Heart left ventricle (tissue), 16 donors: ENCODE measurements at regions not wholly inside any gene's neighbourhood (a gene's known extent, or its start where the extent isn't known, plus 50 kb on each side); places are given as distances from the start of the nearest gene placed in this dataset.

ENCODE experiments used
- ATAC-seq, 4 donors: fragments of 200-7000 bp; cut with Tn5 transposase; one replicate each; pipeline ENCODE4 v1.9.1; 2020 to 2022; ENCODE audit warnings: moderate library complexity in 4 of 4, mild to moderate bottlenecking in 3 of 4, moderate number of reproducible peaks in 1 of 4
- DNase-seq, 5 donors: peaks; one replicate each; pipeline ENCODE4 v3.0.0-alpha.2; 2020
- H3K27ac ChIP-seq, 12 donors: fragments of 200-600 bp; sonication (generic) in 4 of 12; one replicate each; pipeline versions ENCODE4 v1.5.0 to v1.8.0; 2016 to 2022; ENCODE audit warnings: mild to moderate bottlenecking in 2 of 12
- H3K27me3 ChIP-seq, 9 donors: fragments of 200-600 bp; sonication (generic) in 2 of 9; one replicate each; pipeline versions ENCODE4 v1.5.1 to v1.8.0; 2016 to 2022; ENCODE audit warnings: mild to moderate bottlenecking in 3 of 9
- H3K36me3 ChIP-seq, 9 donors: fragments of 200-600 bp; sonication (generic) in 2 of 9; one replicate each; pipeline versions ENCODE4 v1.5.0 to v1.8.0; 2018 to 2022; ENCODE audit warnings: mild to moderate bottlenecking in 2 of 9
- H3K4me1 ChIP-seq, 12 donors: fragments of 200-600 bp; sonication (generic) in 4 of 12; one replicate each; pipeline versions ENCODE4 v1.5.0 to v1.8.0; 2016 to 2022; ENCODE audit warnings: mild to moderate bottlenecking in 3 of 12
- H3K4me3 ChIP-seq, 12 donors: fragments of 200-600 bp; sonication (generic) in 4 of 12; one replicate each; pipeline versions ENCODE4 v1.5.0 to v1.8.0; 2017 to 2022; ENCODE audit warnings: mild to moderate bottlenecking in 9 of 12, moderate library complexity in 4 of 12
- H3K9me3 ChIP-seq, 12 donors: fragments of 200-600 bp; sonication (generic) in 4 of 12; one replicate each; pipeline versions ENCODE4 v1.5.0 to v1.8.0; 2016 to 2022; ENCODE audit warnings: mild to moderate bottlenecking in 1 of 12
- POLR2A ChIP-seq, 2 donors: fragments of 450-650 bp; IDR thresholded peaks; one replicate each; pipeline ENCODE4 v1.6.1; 2017; ENCODE audit warnings: antibody characterized with exemption in 2 of 2, mild to moderate bottlenecking in 2 of 2, moderate library complexity in 2 of 2
- WGBS, 4 donors: extraction: QIAGEN DNeasy Blood & Tissue Kit in 2 of 4; methylation state at CpG; one replicate each; pipeline versions ENCODE4 v1.1.5 to v1.1.7; 2013 to 2018; 5-methylcytosine and 5-hydroxymethylcytosine counted together
- intact Hi-C, 10 donors: fragments of 100-400 bp; cut with DNase I; formaldehyde crosslinking; loops; one replicate each; pipeline versions ENCODE4 v1.11.1 to v1.14.2; 2022
- TF ChIP-seq, protein P1 (sequence below), 12 donors: fragments of 200-600 bp; sonication (generic) in 4 of 12; IDR thresholded peaks; one replicate each; pipeline versions ENCODE4 v1.5.0 to v1.8.0; 2018 to 2022; ENCODE audit warnings: antibody characterized with exemption in 12 of 12, mild to moderate bottlenecking in 5 of 12
- donor health status: ischemic (EF 13 %, LVEDD 7.1; RV severe dilation, severe dysfunction).
- donor health status: healthy with polysubstance abuse.
- donor health status: DM: no; HTN: yes; CAD: no.
- donor health status: DM: no; HTN: no; CAD: no.
- donor health status: ischemic (EF 25% LVEDD 6.9; RV normal size, moderate dysfunction).
- donor health status: ischemic (EF 25% LVEDD 5.7; RV mildly dilated, moderate dysfunction).
- donor health status: healthy.
- donor health status: DM: yes; HTN: yes; CAD: no.
- donor health status: ischemic (EF 35%, LVEDD 5.7; RV mildly dilated, moderate dysfunction).
- donor health status: nonischemic (EF 11% LVEDD 7.7; RV severe dilation, severe dysfunction).
- donor health status: DM: yes; HTN: yes; CAD: no.
- donor health status: PGD.
- donor health status: ischemic (EF 29% LVEDD 5.4; RV normal size, mild dysfunction).
- donor health status: nonischemic (EF 23%, LVEDD 6.1; RV moderate dilation, normal function).

DNA sequence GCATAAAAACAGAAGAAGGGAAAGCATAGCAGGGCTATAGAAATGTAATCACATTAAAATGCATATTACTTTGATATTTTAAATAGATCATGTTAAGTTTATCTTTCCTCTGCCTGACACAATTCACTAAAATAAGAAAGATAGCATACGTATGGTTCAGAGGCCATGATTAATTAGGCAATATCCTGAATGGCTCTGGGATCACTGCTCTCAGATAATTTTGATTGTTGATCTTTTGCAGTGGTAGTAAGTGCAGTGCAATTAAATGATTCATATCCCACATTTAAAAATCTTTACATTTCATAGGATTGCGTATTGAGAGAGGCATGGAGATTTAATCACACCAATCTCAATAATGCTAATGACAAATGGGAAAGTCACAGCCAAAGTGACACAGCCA, 1040.7 kb downstream of the SOCS6 start:
- no peaks in the 10 kb centered on the region for H3K4me1 ChIP-seq
- no peak overlapping the region for H3K4me3 ChIP-seq
- intact Hi-C loops = no loop called here
- WGBS, 4 donors = 81 to 94% (median 87%) methylated on average over 2 of the region's 2 CpGs
- no peaks in the 10 kb centered on the region for H3K9me3 ChIP-seq
- H3K27ac ChIP-seq = no peak overlapping the region
- ATAC-seq (no peak), DNase-seq (no peak)
- no peaks in the 10 kb centered on the region for H3K27me3 ChIP-seq
- no peaks in the 10 kb centered on the region for H3K36me3 ChIP-seq
- TF ChIP-seq POLR2A (IDR thresholded peaks at IDR 0.05) = no peak
- TF ChIP-seq, protein P1, sequence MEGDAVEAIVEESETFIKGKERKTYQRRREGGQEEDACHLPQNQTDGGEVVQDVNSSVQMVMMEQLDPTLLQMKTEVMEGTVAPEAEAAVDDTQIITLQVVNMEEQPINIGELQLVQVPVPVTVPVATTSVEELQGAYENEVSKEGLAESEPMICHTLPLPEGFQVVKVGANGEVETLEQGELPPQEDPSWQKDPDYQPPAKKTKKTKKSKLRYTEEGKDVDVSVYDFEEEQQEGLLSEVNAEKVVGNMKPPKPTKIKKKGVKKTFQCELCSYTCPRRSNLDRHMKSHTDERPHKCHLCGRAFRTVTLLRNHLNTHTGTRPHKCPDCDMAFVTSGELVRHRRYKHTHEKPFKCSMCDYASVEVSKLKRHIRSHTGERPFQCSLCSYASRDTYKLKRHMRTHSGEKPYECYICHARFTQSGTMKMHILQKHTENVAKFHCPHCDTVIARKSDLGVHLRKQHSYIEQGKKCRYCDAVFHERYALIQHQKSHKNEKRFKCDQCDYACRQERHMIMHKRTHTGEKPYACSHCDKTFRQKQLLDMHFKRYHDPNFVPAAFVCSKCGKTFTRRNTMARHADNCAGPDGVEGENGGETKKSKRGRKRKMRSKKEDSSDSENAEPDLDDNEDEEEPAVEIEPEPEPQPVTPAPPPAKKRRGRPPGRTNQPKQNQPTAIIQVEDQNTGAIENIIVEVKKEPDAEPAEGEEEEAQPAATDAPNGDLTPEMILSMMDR (IDR thresholded peaks at IDR 0.05) = no peak

DNA sequence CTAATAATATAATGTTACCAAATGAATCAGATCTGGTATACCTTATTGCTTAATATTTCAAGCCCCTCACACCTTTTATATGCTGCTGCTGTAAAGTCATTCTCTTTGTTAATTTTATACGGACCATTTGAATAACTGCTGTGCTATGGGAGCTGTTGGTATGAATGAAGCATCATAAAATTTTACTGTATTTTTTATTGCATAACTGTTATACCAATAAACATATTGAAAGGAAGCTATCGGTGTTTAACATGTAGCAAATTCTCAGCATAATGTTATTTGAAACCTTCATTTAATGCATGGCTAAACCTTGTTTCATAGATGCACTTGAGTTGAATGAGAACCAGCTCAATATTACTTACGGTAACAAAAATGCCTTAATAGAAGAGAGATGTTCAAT, 1040.3 kb downstream of the SOCS6 start:
- H3K9me3 ChIP-seq = no peaks in the 10 kb centered on the region
- no peak for ATAC-seq
- WGBS, 4 donors = 90 to 96% (median 93%) methylated on average over 3 of the region's 3 CpGs
- no peak for DNase-seq
- H3K36me3 ChIP-seq = no peaks in the 10 kb centered on the region
- intact Hi-C loops = no loop called here
- no peak overlapping the region for H3K4me3 ChIP-seq
- H3K4me1 ChIP-seq = no peaks in the 10 kb centered on the region
- no peaks in the 10 kb centered on the region for H3K27me3 ChIP-seq
- H3K27ac ChIP-seq = no peak overlapping the region
- TF ChIP-seq POLR2A (IDR thresholded peaks at IDR 0.05) = no peak
- TF ChIP-seq, protein P1 (IDR thresholded peaks at IDR 0.05) = no peak

DNA sequence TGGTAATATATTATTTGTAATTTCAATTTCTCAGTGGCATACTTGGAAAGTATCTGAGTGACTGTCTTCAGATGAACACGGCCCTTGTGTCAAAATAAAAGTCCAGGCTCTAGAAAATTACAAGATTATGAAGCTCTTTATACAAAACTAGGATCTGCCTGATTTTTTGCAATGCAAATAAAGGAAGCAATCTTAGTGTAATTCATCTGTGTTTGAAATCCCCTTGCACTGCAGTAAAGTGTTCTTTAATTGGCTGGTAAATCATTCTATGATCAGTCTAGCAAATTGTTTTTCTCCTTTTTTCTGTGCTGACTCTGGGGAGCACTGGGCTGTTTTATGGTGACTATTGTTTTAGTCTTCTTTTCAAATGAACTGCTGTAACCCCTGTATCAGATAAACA, 1039.0 kb downstream of the SOCS6 start:
- TF ChIP-seq, protein P1 (IDR thresholded peaks at IDR 0.05) = no peak
- TF ChIP-seq POLR2A (IDR thresholded peaks at IDR 0.05) = no peak
- ATAC-seq (no peak), DNase-seq (no peak)
- no peaks in the 10 kb centered on the region for H3K9me3 ChIP-seq
- 19 to 41% (median 34%) methylated on average over 1 of the region's 1 CpG for WGBS, 4 donors
- no peaks in the 10 kb centered on the region for H3K27me3 ChIP-seq
- intact Hi-C loops = no loop called here
- H3K4me3 ChIP-seq = no peak overlapping the region
- H3K27ac ChIP-seq = no peak overlapping the region
- no peaks in the 10 kb centered on the region for H3K36me3 ChIP-seq
- no peaks in the 10 kb centered on the region for H3K4me1 ChIP-seq

DNA sequence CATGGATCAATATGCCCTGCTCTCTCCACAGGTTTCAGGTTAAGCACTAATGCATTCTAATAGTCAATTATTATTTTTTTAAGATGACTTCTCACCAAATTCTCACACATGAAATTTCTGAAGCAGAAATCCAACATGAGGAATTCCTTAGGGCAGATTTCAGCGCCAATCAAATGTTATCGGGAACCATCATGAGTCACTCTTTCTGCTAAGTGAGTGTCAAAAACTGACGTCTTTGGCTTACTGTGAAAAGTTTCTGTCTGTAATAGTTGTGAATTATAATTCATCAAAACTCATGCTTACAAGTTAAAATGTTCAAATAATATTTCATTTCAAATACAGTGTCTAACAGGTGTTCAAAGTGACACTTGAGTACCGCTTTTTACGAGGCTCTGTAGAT, 1038.6 kb downstream of the SOCS6 start:
- no peaks in the 10 kb centered on the region for H3K27me3 ChIP-seq
- DNase-seq (no peak), ATAC-seq (no peak)
- H3K27ac ChIP-seq = no peak overlapping the region
- no peaks in the 10 kb centered on the region for H3K9me3 ChIP-seq
- H3K36me3 ChIP-seq = no peaks in the 10 kb centered on the region
- TF ChIP-seq, protein P1 (IDR thresholded peaks at IDR 0.05) = no peak
- no peak for TF ChIP-seq POLR2A (IDR thresholded peaks at IDR 0.05)
- intact Hi-C loops = no loop called here
- H3K4me1 ChIP-seq = no peaks in the 10 kb centered on the region
- H3K4me3 ChIP-seq = no peak overlapping the region
- 54 to 70% (median 66%) methylated on average over 5 of the region's 5 CpGs for WGBS, 4 donors
